ENCODE measurements at regions not wholly inside any gene's neighbourhood (a gene's known extent, or its start where the extent isn't known, plus 50 kb on each side); places are given as distances from the start of the nearest gene placed in this dataset.

DNA sequence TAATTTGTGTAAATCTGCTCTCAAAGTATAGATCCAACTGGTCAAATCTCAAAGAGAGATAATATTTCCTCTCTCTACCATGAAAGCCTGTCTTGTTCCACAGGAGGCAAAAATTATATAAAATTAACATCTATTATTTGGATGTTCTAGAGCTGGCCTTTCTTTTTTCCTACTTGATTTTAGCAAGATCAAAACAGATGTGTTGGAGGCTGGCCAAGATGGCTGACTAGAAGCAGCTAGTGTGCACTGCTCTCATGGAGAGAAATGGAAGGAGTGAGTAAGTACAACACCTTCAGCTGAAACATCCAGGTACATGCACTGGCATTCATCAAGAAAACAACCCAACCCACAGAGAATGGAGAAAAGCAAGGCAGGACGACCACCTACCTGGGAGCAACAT, 298.6 kb upstream of the SLC24A2 start:
- no peaks in the 10 kb centered on the region for H3K4me1 ChIP-seq (ENCODE audit: control insufficient read depth, insufficient read depth, low read length)
- WGBS (ENCODE audit: insufficient coverage, insufficient read length) = no CpG with 5 or more reads among the region's 1 CpG

GRCh38 chr9:20085842-20086241, 297.0 kb upstream of the SLC24A2 start:
- Histone ChIP-seq H3K27ac (ENCODE audit: low read length) (no peak overlapping the region), H3K4me1 (ENCODE audit: control insufficient read depth, insufficient read depth, low read length) (no peaks in the 10 kb centered on the region), H3K27me3 (ENCODE audit: control insufficient read depth, insufficient read depth, low read length) (no peaks in the 10 kb centered on the region), H3K36me3 (ENCODE audit: control insufficient read depth, insufficient read depth, low read length) (no peaks in the 10 kb centered on the region), H3K9me3 (ENCODE audit: control insufficient read depth, insufficient read depth, low read length) (no peaks in the 10 kb centered on the region; the same call in 1 of the 2 replicates), H3K4me3 (ENCODE audit: low read length) (no peak overlapping the region)
- no peak for DNase-seq (ENCODE audit: low read depth, low spot score)
- WGBS (ENCODE audit: insufficient coverage, insufficient read length) = no CpG with 5 or more reads among the region's 1 CpG

More for the DNA sequence above, 298.6 kb upstream of the SLC24A2 start:
- Histone ChIP-seq H3K4me3 (ENCODE audit: low read length) (no peak overlapping the region), H3K9me3 (ENCODE audit: control insufficient read depth, insufficient read depth, low read length) (no peaks in the 10 kb centered on the region; the same call in 1 of the 2 replicates), H3K36me3 (ENCODE audit: control insufficient read depth, insufficient read depth, low read length) (no peaks in the 10 kb centered on the region), H3K27me3 (ENCODE audit: control insufficient read depth, insufficient read depth, low read length) (no peaks in the 10 kb centered on the region), H3K27ac (ENCODE audit: low read length) (no peak overlapping the region)
- DNase-seq (ENCODE audit: low read depth, low spot score) = no peak

DNA sequence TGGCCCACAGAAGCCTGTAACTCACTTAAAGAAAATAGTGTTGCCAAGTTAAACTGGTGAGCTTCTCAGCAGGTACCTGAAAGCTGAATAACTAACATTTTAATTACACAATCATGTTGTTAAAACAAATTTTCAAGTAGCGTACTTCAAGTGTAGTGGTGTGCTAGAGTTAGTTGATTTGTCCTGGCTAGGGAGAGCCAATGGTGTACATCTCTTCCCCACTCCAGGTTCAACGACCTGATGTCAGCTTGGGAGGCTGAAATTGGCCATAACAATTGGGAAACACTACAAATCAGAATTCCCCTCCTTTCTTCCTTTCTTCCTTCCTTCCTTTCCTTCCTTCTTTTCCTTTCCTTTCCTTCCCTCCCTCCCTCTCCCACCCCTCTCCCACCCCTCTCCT, 295.3 kb upstream of the SLC24A2 start:
- no peak for DNase-seq (ENCODE audit: low read depth, low spot score)
- no peak overlapping the region for H3K4me3 ChIP-seq (ENCODE audit: low read length)
- no peaks in the 10 kb centered on the region for H3K4me1 ChIP-seq (ENCODE audit: control insufficient read depth, insufficient read depth, low read length)
- H3K27ac ChIP-seq (ENCODE audit: low read length) = no peak overlapping the region
- no peaks in the 10 kb centered on the region for H3K36me3 ChIP-seq (ENCODE audit: control insufficient read depth, insufficient read depth, low read length)
- no peaks in the 10 kb centered on the region for H3K9me3 ChIP-seq (ENCODE audit: control insufficient read depth, insufficient read depth, low read length)
- no CpG with 5 or more reads among the region's 2 CpGs for WGBS (ENCODE audit: insufficient coverage, insufficient read length)
- no peaks in the 10 kb centered on the region for H3K27me3 ChIP-seq (ENCODE audit: control insufficient read depth, insufficient read depth, low read length)

- Histone ChIP-seq H3K27ac (ENCODE audit: low read length) (no peak overlapping the region), H3K36me3 (ENCODE audit: control insufficient read depth, insufficient read depth, low read length) (no peaks in the 10 kb centered on the region), H3K4me1 (ENCODE audit: control insufficient read depth, insufficient read depth, low read length) (no peaks in the 10 kb centered on the region), H3K4me3 (ENCODE audit: low read length) (no peak overlapping the region), H3K27me3 (ENCODE audit: control insufficient read depth, insufficient read depth, low read length) (no peaks in the 10 kb centered on the region), H3K9me3 (ENCODE audit: control insufficient read depth, insufficient read depth, low read length) (no peaks in the 10 kb centered on the region)
- no CpG with 5 or more reads among the region's 4 CpGs for WGBS (ENCODE audit: insufficient coverage, insufficient read length)
- no peak for DNase-seq (ENCODE audit: low read depth, low spot score)
These were observed 294.6 kb upstream of the SLC24A2 start for GRCh38 chr9:20083390-20083789.

DNA sequence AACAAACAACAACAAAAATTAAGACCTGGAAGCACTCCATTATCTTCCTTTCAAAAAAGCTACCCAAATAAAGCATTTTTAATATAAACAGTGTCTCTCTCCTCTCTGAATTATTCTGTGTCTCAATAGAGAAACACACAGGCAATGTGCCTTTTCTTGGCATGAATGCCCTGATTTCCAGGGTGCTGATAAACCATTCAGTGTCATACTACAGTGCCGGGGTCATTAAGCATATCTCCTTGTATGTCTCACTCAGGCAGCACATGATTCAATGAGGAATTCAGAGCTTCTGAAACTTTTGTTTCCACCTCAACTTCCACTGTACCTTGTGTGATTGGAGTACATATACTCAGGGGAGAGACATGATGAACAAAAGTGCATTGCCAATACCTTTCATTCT, 294.0 kb upstream of the SLC24A2 start:
- H3K36me3 ChIP-seq (ENCODE audit: control insufficient read depth, insufficient read depth, low read length) = no peaks in the 10 kb centered on the region
- no peaks in the 10 kb centered on the region for H3K9me3 ChIP-seq (ENCODE audit: control insufficient read depth, insufficient read depth, low read length)
- no peaks in the 10 kb centered on the region for H3K4me1 ChIP-seq (ENCODE audit: control insufficient read depth, insufficient read depth, low read length)
- H3K27me3 ChIP-seq (ENCODE audit: control insufficient read depth, insufficient read depth, low read length) = no peaks in the 10 kb centered on the region
- H3K27ac ChIP-seq (ENCODE audit: low read length) = no peak overlapping the region
- WGBS (ENCODE audit: insufficient coverage, insufficient read length) = no CpG with 5 or more reads among the region's 1 CpG
- no peak for DNase-seq (ENCODE audit: low read depth, low spot score)
- no peak overlapping the region for H3K4me3 ChIP-seq (ENCODE audit: low read length)

- H3K36me3 ChIP-seq (ENCODE audit: control insufficient read depth, insufficient read depth, low read length) = no peaks in the 10 kb centered on the region
- H3K27me3 ChIP-seq (ENCODE audit: control insufficient read depth, insufficient read depth, low read length) = no peaks in the 10 kb centered on the region
- WGBS (ENCODE audit: insufficient coverage, insufficient read length) = no CpG with 5 or more reads among the region's 3 CpGs
- H3K9me3 ChIP-seq (ENCODE audit: control insufficient read depth, insufficient read depth, low read length) = no peaks in the 10 kb centered on the region
- H3K27ac ChIP-seq (ENCODE audit: low read length) = no peak overlapping the region
- no peak overlapping the region for H3K4me3 ChIP-seq (ENCODE audit: low read length)
- H3K4me1 ChIP-seq (ENCODE audit: control insufficient read depth, insufficient read depth, low read length) = no peaks in the 10 kb centered on the region
- no peak for DNase-seq (ENCODE audit: low read depth, low spot score)
These were observed 293.6 kb upstream of the SLC24A2 start for GRCh38 chr9:20082406-20082805.

GRCh38 chr9:20078246-20078645, 289.4 kb upstream of the SLC24A2 start:
- Histone ChIP-seq H3K9me3 (ENCODE audit: control insufficient read depth, insufficient read depth, low read length) (no peaks in the 10 kb centered on the region), H3K4me3 (ENCODE audit: low read length) (no peak overlapping the region), H3K27me3 (ENCODE audit: control insufficient read depth, insufficient read depth, low read length) (no peaks in the 10 kb centered on the region), H3K4me1 (ENCODE audit: control insufficient read depth, insufficient read depth, low read length) (no peaks in the 10 kb centered on the region; the same call in 1 of the 2 replicates), H3K27ac (ENCODE audit: low read length) (no peak overlapping the region), H3K36me3 (ENCODE audit: control insufficient read depth, insufficient read depth, low read length) (no peaks in the 10 kb centered on the region)
- DNase-seq (ENCODE audit: low read depth, low spot score) = no peak

- WGBS (ENCODE audit: insufficient coverage, insufficient read length) = no CpG with 5 or more reads among the region's 1 CpG
- no peaks in the 10 kb centered on the region for H3K36me3 ChIP-seq (ENCODE audit: control insufficient read depth, insufficient read depth, low read length)
- no peaks in the 10 kb centered on the region for H3K27me3 ChIP-seq (ENCODE audit: control insufficient read depth, insufficient read depth, low read length)
- H3K4me3 ChIP-seq (ENCODE audit: low read length) = no peak overlapping the region
- H3K4me1 ChIP-seq (ENCODE audit: control insufficient read depth, insufficient read depth, low read length) = no peaks in the 10 kb centered on the region; the same call in 1 of the 2 replicates
- H3K9me3 ChIP-seq (ENCODE audit: control insufficient read depth, insufficient read depth, low read length) = no peaks in the 10 kb centered on the region
- H3K27ac ChIP-seq (ENCODE audit: low read length) = no peak overlapping the region
- no peak for DNase-seq (ENCODE audit: low read depth, low spot score)
These were observed 285.5 kb upstream of the SLC24A2 start for GRCh38 chr9:20074291-20074690.

- WGBS (ENCODE audit: insufficient coverage, insufficient read length) = no CpG with 5 or more reads among the region's 3 CpGs
- Histone ChIP-seq H3K27me3 (ENCODE audit: control insufficient read depth, insufficient read depth, low read length) (no peaks in the 10 kb centered on the region), H3K36me3 (ENCODE audit: control insufficient read depth, insufficient read depth, low read length) (no peaks in the 10 kb centered on the region), H3K9me3 (ENCODE audit: control insufficient read depth, insufficient read depth, low read length) (no peaks in the 10 kb centered on the region), H3K4me1 (ENCODE audit: control insufficient read depth, insufficient read depth, low read length) (no peaks in the 10 kb centered on the region), H3K27ac (ENCODE audit: low read length) (no peak overlapping the region), H3K4me3 (ENCODE audit: low read length) (no peak overlapping the region)
- DNase-seq (ENCODE audit: low read depth, low spot score) = no peak
These were observed 281.5 kb upstream of the SLC24A2 start for GRCh38 chr9:20070336-20070735.

DNA sequence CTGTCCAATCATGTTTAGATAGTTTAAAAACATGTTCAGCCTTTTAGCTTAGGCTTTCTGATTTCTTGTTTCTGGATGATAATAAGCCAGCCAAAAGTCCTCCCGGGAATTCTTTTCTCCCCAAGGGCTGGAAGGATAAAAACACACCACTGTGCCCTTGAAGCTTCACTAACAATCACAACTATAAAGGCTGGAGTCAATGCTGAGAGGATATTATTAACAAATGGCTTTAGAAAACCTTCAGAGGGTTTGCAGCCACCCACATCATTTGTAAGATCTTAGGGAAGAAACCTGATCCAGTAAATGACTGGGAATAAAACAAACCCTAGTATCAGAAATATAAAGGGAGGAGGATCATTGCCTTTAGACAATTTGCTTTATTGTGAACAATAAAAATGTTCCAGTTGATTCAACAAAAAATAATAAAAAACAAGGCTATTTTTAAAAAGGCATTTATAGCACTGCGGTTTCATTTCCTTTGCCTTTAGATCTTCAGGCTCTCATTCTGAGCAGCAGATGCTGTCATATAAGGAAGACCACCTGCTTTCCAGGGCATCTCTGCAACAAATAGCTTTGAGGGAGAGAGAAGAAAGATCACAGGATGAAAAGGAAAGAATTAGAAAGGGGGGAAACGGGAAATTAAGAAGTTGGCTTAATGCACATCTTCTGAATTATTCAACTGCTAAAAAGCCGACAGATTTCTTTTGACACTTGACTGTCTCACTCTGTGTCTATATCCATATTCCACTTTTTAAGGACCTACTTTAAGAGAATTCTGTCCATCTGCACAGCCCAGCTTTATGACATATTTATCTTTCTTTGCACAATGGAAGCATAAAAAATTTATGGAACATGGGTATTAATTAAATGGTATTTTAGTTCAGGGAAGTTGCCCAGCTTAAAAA, 277.2 kb upstream of the SLC24A2 start:
- Histone ChIP-seq H3K4me3 (ENCODE audit: low read length) (no peak overlapping the region), H3K9me3 (ENCODE audit: control insufficient read depth, insufficient read depth, low read length) (no peaks in the 10 kb centered on the region), H3K4me1 (ENCODE audit: control insufficient read depth, insufficient read depth, low read length) (no peaks in the 10 kb centered on the region), H3K27ac (ENCODE audit: low read length) (no peak overlapping the region), H3K36me3 (ENCODE audit: control insufficient read depth, insufficient read depth, low read length) (no peaks in the 10 kb centered on the region), H3K27me3 (ENCODE audit: control insufficient read depth, insufficient read depth, low read length) (no peaks in the 10 kb centered on the region)
- DNase-seq (ENCODE audit: low read depth, low spot score) = no peak
- WGBS (ENCODE audit: insufficient coverage, insufficient read length) = no CpG with 5 or more reads among the region's 4 CpGs

GRCh38 chr9:20065046-20065445, 276.2 kb upstream of the SLC24A2 start:
- H3K4me1 ChIP-seq (ENCODE audit: control insufficient read depth, insufficient read depth, low read length) = no peaks in the 10 kb centered on the region
- no peaks in the 10 kb centered on the region for H3K36me3 ChIP-seq (ENCODE audit: control insufficient read depth, insufficient read depth, low read length)
- H3K27me3 ChIP-seq (ENCODE audit: control insufficient read depth, insufficient read depth, low read length) = no peaks in the 10 kb centered on the region
- no peak overlapping the region for H3K27ac ChIP-seq (ENCODE audit: low read length)
- no peaks in the 10 kb centered on the region for H3K9me3 ChIP-seq (ENCODE audit: control insufficient read depth, insufficient read depth, low read length)
- WGBS (ENCODE audit: insufficient coverage, insufficient read length) = no CpG with 5 or more reads among the region's 4 CpGs
- DNase-seq (ENCODE audit: low read depth, low spot score) = no peak
- H3K4me3 ChIP-seq (ENCODE audit: low read length) = no peak overlapping the region

All from iPS DF 6.9 (cell line).